ENCODE measurements at regions not wholly inside any gene's neighbourhood (a gene's known extent, or its start where the extent isn't known, plus 50 kb on each side); places are given as distances from the start of the nearest gene placed in this dataset.
"Not testable (repeated sequence)": the region's sequence is repeated elsewhere in the genome, so short reads cannot be mapped to it uniquely, and the experiment has no call there.

- Histone ChIP-seq H3K4me3 (no peak overlapping the region), H3K9me3 (no peaks in the 10 kb centered on the region), H3K27me3 (no peaks in the 10 kb centered on the region), H3K36me3 (no peaks in the 10 kb centered on the region), H3K4me1 (no peaks in the 10 kb centered on the region), H3K27ac (no peak overlapping the region)
- TF ChIP-seq CTCF (IDR thresholded peaks at IDR 0.05) (no peak), POLR2A (IDR thresholded peaks at IDR 0.05) (no peak)
- intact Hi-C loops (cut with DNase I), result no loop called here
- DNase-seq, result no peak
- WGBS, 2 donors, result 60 to 90% methylated on average over 1 to 2 of the region's 2 CpGs
These were observed 66.5 kb upstream of the IL1RAPL1 start for GRCh38 chrX:28520786-28521185.

GRCh38 chrX:28528354-28528753 lies 58.9 kb upstream of the IL1RAPL1 start:
- H3K4me1 ChIP-seq; H3K27me3 ChIP-seq; intact Hi-C loops (cut with DNase I); H3K9me3 ChIP-seq; DNase-seq; H3K4me3 ChIP-seq; H3K27ac ChIP-seq; H3K36me3 ChIP-seq: not testable (repeated sequence)
- 80 to 88% methylated on average over 1 to 5 of the region's 5 CpGs for WGBS, 2 donors

Small RNA genes lying in the stretch of these regions (small RNA-seq; reads per million reads assigned to genes)
- gene MIR6134, result 0 reads per million in 4 donors
